GM12874 (cell line): ENCODE measurements at regions not wholly inside any gene's neighbourhood (a gene's known extent, or its start where the extent isn't known, plus 50 kb on each side); places are given as distances from the start of the nearest gene placed in this dataset.

Experiments
- CTCF ChIP-seq: IDR thresholded peaks from 2 replicates; pipeline ENCODE4 v1.5.1; 2011; ENCODE audit warnings: low read depth, mild to moderate bottlenecking, control low read depth, low read length, moderate library complexity; ENCODE audit not compliant: insufficient read depth

- TF ChIP-seq CTCF, result no peak
Measured at GRCh38 chr20:53678990-53679596, 85.5 kb upstream of the ZNF217 start.

GRCh38 chr20:53678315-53678989 is 84.8 kb upstream of the ZNF217 start:
- no peak for TF ChIP-seq CTCF

GRCh38 chr20:53677447-53678314 is 84.0 kb upstream of the ZNF217 start:
- no peak for TF ChIP-seq CTCF

- no peak for TF ChIP-seq CTCF
Measured at GRCh38 chr20:53676987-53677386, 83.3 kb upstream of the ZNF217 start.

- TF ChIP-seq CTCF, result no peak
Measured at GRCh38 chr20:53676519-53676822, 82.8 kb upstream of the ZNF217 start.

GRCh38 chr20:53672484-53673129 is 79.0 kb upstream of the ZNF217 start:
- no peak for TF ChIP-seq CTCF

- TF ChIP-seq CTCF, result no peak
Measured at GRCh38 chr20:53671370-53671769, 77.7 kb upstream of the ZNF217 start.
